Upper lobe of left lung (tissue), 4 donors: ENCODE measurements at regions not wholly inside any gene's neighbourhood (a gene's known extent, or its start where the extent isn't known, plus 50 kb on each side); places are given as distances from the start of the nearest gene placed in this dataset.

Experiments
- CTCF ChIP-seq, 6 experiments: fragments of 450-650 bp in 4 of 6; fragments of 200-600 bp in 2 of 6; sonication (generic) in 2 of 6; IDR thresholded peaks; one replicate each; pipeline ENCODE4 v1.5.1; 2016 to 2019; ENCODE audit warnings: antibody characterized with exemption in 6 of 6
- EP300 ChIP-seq, 4 donors: sonication (generic); formaldehyde crosslinking; IDR thresholded peaks; one replicate each; pipeline ENCODE4 v1.5.1; 2017; ENCODE audit warnings: antibody characterized with exemption in 4 of 4, control low read depth in 2 of 4
- POLR2A ChIP-seq, 4 donors: fragments of 450-650 bp; IDR thresholded peaks; one replicate each; pipeline ENCODE4 v1.5.1; 2016 to 2017; ENCODE audit warnings: antibody characterized with exemption in 4 of 4, mild to moderate bottlenecking in 2 of 4

- TF ChIP-seq CTCF (IDR thresholded peaks at IDR 0.05) (no peak), POLR2A (IDR thresholded peaks at IDR 0.05) (no peak), EP300 (IDR thresholded peaks at IDR 0.05) (no peak)
Measured at GRCh38 chr14:100407376-100408102, 84.4 kb downstream of the SLC25A47 start.
